ENCODE measurements at regions not wholly inside any gene's neighbourhood (a gene's known extent, or its start where the extent isn't known, plus 50 kb on each side); places are given as distances from the start of the nearest gene placed in this dataset.

DNA sequence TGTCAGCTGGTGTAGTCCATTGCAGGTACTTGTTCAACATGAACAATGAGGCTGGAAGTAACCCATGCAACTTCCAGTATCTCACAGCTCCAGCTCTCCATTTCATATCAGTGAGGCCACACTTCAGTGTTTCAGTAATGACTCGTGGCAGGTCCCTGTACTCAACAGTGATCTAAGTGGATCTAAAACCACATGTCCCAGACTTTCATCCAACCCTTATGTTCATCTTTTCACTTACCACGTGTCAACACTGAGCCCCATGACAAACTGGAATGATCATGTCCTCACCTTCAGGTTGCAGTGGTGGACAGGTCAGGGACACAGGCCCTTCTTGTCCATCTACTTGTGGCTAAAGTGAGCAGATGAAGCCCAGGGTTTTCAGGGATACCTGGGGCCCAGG lies 155.0 kb upstream of the GRB10 start:
- TF ChIP-seq, protein P1, sequence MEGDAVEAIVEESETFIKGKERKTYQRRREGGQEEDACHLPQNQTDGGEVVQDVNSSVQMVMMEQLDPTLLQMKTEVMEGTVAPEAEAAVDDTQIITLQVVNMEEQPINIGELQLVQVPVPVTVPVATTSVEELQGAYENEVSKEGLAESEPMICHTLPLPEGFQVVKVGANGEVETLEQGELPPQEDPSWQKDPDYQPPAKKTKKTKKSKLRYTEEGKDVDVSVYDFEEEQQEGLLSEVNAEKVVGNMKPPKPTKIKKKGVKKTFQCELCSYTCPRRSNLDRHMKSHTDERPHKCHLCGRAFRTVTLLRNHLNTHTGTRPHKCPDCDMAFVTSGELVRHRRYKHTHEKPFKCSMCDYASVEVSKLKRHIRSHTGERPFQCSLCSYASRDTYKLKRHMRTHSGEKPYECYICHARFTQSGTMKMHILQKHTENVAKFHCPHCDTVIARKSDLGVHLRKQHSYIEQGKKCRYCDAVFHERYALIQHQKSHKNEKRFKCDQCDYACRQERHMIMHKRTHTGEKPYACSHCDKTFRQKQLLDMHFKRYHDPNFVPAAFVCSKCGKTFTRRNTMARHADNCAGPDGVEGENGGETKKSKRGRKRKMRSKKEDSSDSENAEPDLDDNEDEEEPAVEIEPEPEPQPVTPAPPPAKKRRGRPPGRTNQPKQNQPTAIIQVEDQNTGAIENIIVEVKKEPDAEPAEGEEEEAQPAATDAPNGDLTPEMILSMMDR (IDR thresholded peaks at IDR 0.05) = no peak
- no peak for TF ChIP-seq POLR2A (IDR thresholded peaks at IDR 0.05)
